ENCODE measurements at regions not wholly inside any gene's neighbourhood (a gene's known extent, or its start where the extent isn't known, plus 50 kb on each side); places are given as distances from the start of the nearest gene placed in this dataset.

DNA sequence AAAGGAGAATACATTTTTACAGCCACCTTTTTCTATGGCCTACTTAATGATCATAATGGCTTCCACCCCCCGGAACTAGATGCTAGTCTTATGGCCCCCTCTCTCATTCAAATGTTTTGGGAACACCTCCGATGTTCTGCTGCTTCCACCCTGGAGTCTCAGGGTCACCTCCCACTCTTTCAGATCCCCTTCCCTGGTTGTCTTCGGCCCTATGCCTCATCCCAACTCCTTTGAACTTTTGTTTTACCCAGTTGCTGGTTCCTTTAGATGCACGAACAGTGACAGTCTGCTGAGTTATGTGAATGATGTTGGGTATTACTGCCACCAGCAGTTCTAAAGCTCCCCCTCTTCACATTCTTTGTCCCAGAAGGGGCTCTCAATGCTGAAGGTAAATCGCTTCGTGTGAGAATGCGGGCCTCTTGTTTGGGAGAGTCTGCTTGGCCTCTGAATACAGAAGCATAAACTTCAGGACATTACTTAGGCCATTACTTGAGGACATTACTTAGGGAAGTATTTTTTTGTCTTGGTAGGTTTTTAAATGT is 309.1 kb downstream of the SOX4 start:
- no peaks in the 10 kb centered on the region for H3K36me3 ChIP-seq
- TF ChIP-seq, protein P1, sequence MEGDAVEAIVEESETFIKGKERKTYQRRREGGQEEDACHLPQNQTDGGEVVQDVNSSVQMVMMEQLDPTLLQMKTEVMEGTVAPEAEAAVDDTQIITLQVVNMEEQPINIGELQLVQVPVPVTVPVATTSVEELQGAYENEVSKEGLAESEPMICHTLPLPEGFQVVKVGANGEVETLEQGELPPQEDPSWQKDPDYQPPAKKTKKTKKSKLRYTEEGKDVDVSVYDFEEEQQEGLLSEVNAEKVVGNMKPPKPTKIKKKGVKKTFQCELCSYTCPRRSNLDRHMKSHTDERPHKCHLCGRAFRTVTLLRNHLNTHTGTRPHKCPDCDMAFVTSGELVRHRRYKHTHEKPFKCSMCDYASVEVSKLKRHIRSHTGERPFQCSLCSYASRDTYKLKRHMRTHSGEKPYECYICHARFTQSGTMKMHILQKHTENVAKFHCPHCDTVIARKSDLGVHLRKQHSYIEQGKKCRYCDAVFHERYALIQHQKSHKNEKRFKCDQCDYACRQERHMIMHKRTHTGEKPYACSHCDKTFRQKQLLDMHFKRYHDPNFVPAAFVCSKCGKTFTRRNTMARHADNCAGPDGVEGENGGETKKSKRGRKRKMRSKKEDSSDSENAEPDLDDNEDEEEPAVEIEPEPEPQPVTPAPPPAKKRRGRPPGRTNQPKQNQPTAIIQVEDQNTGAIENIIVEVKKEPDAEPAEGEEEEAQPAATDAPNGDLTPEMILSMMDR (IDR thresholded peaks at IDR 0.05): no peak
- no peak for DNase-seq
- no peak overlapping the region for H3K4me3 ChIP-seq
- H3K4me1 ChIP-seq: no peaks in the 10 kb centered on the region
- intact Hi-C loops (cut with DNase I; ENCODE audit: low total_unique reads): no loop called here
- H3K27ac ChIP-seq: no peak overlapping the region
- no peaks in the 10 kb centered on the region for H3K9me3 ChIP-seq
- no peaks in the 10 kb centered on the region for H3K27me3 ChIP-seq

DNA sequence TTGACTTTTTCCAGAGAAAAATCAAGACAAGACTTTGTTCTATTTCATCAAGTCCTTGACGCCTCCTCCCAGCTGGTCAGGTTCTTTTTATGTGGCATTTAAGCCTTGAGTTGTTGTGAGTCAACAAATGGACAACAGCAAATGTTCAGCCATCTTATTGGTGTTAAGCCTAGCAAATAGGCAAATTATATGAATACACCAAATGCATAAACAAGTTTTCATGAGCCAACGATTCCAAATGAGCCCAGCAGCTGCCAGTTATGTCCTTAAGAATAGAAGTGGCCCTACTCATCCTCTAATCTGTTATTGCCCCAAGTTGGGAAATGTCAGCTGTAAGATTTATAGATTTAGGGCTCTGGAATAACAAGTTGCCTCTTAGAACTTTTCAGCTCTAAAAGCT is 312.0 kb downstream of the SOX4 start:
- TF ChIP-seq, protein P1 (IDR thresholded peaks at IDR 0.05): no peak
- H3K4me3 ChIP-seq: no peak overlapping the region
- intact Hi-C loops (cut with DNase I; ENCODE audit: low total_unique reads): no loop called here
- no peaks in the 10 kb centered on the region for H3K4me1 ChIP-seq
- no peaks in the 10 kb centered on the region for H3K9me3 ChIP-seq
- no peaks in the 10 kb centered on the region for H3K36me3 ChIP-seq
- H3K27ac ChIP-seq: no peak overlapping the region
- H3K27me3 ChIP-seq: no peaks in the 10 kb centered on the region
- DNase-seq: no peak

DNA sequence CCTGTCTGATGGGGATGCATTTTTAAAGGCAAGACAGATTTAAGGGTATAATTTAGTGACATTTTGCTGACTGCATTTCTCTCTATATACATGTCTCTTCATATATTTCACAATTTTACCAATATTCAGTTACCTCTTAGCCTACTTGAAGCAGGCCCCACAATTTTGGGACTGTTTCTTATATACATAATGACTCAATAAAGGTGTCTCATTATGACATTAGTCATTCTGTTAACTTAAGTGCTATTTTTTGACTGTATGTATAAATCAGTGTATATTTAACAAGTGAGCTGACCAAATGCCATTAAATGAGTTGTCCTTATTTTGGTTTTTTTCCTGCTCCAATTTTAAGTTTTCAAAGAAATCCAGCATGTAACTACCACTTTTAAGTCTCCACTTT is 313.3 kb downstream of the SOX4 start:
- Histone ChIP-seq H3K36me3 (no peaks in the 10 kb centered on the region), H3K4me3 (no peak overlapping the region), H3K27me3 (no peaks in the 10 kb centered on the region), H3K4me1 (no peaks in the 10 kb centered on the region), H3K27ac (no peak overlapping the region), H3K9me3 (no peaks in the 10 kb centered on the region)
- DNase-seq: no peak
- TF ChIP-seq, protein P1 (IDR thresholded peaks at IDR 0.05): no peak
- intact Hi-C loops (cut with DNase I; ENCODE audit: low total_unique reads): no loop called here

DNA sequence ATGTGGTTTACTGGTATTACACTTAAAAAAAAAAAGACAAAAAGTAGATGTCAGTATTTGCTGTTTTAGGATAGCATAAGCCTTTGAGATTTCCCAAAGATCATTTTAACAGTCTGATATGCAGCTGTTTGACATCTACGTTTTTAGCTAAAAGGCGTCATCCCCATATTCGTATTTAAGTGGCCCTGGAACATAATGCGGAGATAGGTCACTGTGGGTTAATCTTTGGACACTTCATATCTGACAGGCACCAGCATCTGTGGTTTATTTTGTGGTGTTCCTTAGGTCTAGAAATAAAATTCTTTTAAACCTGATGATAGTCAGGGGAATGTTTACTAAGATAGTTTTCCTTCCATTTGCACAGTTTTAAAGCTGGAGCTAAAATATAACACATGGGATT is 313.7 kb downstream of the SOX4 start:
- Histone ChIP-seq H3K4me3 (no peak overlapping the region), H3K27me3 (no peaks in the 10 kb centered on the region), H3K4me1 (no peaks in the 10 kb centered on the region), H3K9me3 (no peaks in the 10 kb centered on the region), H3K36me3 (no peaks in the 10 kb centered on the region), H3K27ac (no peak overlapping the region)
- TF ChIP-seq, protein P1 (IDR thresholded peaks at IDR 0.05): no peak
- intact Hi-C loops (cut with DNase I; ENCODE audit: low total_unique reads): no loop called here
- no peak for DNase-seq

DNA sequence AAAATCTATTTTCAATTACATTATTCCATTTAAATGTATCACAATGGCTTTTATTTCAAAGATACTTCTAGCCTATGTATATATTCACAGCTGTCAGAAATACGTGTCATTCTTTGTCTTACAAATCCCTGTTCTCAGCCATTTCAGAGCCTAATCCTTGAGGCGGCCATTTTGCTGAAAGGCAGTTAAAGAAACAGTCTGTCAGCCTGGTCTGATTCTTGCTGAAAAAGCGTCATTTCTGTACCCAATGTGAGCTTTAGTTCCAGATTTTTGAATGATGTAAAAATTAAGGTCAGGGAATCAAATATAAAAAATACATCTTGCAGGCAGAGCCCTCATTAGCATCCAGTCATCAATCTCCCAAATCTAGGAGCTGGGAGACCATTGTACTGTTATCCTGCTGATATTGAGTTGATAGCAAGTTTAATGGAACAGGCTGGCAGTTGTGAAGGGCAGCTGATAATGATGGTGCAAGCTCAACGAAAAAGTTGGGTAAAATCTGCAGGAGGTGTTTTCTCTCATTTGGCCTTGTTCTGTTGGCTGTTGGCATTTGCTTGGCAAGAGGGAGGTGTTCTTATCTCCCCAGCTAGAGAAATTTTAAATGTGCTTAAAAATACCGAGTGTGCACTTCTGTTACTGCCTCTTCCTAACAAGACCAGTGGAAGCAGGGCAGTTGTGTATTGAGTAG is 314.8 kb downstream of the SOX4 start:
- no peaks in the 10 kb centered on the region for H3K4me1 ChIP-seq
- no peaks in the 10 kb centered on the region for H3K9me3 ChIP-seq
- H3K4me3 ChIP-seq: no peak overlapping the region
- no peaks in the 10 kb centered on the region for H3K27me3 ChIP-seq
- TF ChIP-seq, protein P1 (IDR thresholded peaks at IDR 0.05): no peak
- intact Hi-C loops (cut with DNase I; ENCODE audit: low total_unique reads): no loop called here
- no peaks in the 10 kb centered on the region for H3K36me3 ChIP-seq
- no peak for DNase-seq
- no peak overlapping the region for H3K27ac ChIP-seq
